HG02642 (cell line): ENCODE measurements at regions not wholly inside any gene's neighbourhood (a gene's known extent, or its start where the extent isn't known, plus 50 kb on each side); places are given as distances from the start of the nearest gene placed in this dataset.
A peak's percentile ranks its signal among the peaks of the same experiment; 100 is the strongest.
"Not testable (repeated sequence)": the region's sequence is repeated elsewhere in the genome, so short reads cannot be mapped to it uniquely, and the experiment has no call there.

Experiments
- ATAC-seq: cut with Tn5 transposase; IDR thresholded peaks from one replicate; pipeline ENCODE4 v1.9.1; 2021; ENCODE audit warnings: mild to moderate bottlenecking; ENCODE audit not compliant: unreplicated experiment, poor library complexity

DNA sequence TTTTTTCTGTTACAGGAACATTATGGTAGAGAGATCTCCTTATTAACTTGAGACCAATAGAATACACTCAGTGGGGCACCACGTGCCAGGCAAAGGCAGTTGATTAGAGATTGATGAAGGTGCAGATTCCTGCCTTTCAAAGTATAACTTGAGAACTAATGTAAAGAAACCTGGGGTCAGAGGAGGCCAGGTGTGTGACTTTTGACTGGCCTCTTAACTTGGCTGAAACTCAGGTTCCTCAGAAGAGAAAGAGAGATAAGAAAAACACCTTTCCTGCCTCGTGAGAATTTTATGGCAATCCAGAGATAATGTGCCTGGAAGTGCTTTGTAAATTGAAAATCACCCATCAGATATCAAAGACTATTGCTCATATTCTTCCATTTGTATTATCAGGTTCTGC lies 110.7 kb upstream of the GZMB start:
- ATAC-seq = no peak

DNA sequence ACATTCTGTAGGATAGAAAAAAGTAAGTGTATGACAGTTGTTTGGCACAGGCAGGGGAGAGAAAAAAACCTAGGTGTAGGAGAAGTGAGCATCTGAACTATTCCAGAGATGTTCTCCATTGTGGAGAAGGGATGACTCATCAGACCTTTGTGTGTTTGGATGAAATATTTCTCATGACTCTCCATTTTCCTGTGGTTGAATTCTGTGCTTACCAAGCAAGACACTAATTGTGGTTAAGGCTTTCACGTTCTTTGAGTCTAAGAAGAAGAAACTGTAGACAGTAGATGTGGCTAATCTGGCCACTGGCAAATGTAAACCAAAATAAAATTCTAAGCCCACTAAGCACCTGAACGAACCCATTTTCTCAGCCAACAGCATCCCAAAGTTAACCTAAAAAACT lies 107.9 kb upstream of the GZMB start:
- ATAC-seq = no peak

DNA sequence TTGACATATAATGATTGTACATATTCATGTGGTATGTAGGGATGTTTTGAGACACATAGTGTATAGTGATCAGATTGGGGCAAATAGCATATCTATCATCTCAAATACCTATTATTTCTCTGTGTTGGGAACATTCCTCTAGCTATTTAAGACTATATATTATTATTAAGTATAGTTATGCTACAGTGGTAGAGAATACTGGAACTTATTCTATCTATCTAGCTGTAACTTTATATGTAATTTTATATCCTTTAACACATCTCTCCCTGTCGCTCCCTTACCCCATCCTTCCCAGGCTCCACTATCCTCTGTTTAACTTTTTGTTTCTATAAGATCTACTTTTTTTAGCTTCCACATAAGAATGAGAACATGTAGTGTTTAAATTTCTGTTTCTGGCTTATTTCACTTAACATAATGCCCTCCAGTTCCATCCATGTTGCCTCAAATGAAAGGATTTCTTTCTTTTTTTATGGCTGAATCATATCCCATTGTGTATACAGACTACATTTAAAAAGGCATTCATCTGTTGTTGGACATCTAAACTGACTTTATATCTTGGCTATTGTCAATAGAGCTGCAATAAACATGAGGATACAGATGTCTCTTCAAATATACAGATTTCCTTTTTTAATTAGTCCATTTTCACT lies 102.1 kb upstream of the GZMB start:
- no peak for ATAC-seq

- no peak for ATAC-seq
These were observed 101.0 kb upstream of the GZMB start for GRCh38 chr14:24734917-24735500.

GRCh38 chr14:24726480-24726879 lies 92.5 kb upstream of the GZMB start:
- ATAC-seq = no peak

DNA sequence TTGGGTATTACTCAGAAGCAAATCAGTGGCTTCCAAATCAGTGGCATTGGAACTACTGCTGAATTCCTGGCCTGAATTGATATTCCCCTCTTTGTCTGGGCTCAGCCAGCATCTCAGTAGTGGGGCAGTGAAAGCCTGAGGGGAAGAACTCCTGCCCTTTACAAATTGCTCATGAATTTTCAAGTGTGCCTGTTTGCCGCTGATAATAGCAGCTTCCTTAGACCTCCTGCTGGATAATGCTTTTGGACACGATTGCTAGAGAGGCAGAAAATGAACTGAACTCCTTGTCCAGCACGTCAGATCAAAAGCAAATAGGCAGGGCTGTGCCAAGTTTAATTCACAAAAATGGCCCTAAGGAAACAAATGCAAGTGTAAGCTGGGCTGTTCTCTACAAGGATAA lies 91.3 kb upstream of the GZMB start:
- no peak for ATAC-seq

- no peak for ATAC-seq
These were observed 87.8 kb upstream of the GZMB start for GRCh38 chr14:24721775-24722174.

GRCh38 chr14:24715239-24715638 lies 81.2 kb upstream of the GZMB start:
- ATAC-seq = no peak

DNA sequence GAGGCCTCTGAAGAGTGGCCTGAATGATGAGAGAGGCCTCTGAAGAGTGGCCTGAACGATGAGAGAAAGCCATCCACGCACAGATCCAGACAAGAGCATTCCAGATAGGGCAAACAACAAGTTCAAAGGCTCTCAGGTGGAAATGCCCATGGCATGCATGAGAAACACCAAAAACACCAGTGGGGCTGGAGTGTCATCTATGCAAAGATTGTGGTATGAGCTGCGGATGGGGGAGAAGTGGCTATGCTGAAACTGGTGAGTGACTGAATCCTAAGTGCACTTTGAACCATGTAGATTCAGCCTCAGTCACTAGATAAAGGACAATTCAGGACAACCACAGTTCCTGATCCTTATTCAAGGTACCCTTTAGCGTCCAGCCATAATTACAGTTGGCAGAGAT lies 79.4 kb upstream of the GZMB start:
- ATAC-seq = peak; percentile 77

DNA sequence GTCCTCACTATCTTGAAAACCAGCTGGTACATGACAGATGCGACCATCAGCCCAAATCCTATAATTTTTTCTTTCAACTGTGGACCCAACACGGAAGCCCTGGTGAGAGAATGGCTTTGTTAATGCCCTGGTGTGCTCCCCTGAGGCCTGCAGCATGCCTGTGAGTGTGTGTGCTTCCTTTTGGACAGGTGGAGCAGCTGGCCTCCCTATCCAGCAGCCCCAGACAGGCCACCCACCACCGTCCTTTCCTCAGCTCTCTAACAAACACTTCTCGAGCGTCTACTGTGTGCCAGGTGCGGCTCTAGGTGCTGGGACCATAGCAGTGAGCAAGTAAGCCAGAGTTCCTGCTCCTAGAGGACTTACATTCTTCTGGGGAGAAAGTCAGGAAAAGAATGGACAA lies 78.9 kb upstream of the GZMB start:
- ATAC-seq = peak; percentile 18

DNA sequence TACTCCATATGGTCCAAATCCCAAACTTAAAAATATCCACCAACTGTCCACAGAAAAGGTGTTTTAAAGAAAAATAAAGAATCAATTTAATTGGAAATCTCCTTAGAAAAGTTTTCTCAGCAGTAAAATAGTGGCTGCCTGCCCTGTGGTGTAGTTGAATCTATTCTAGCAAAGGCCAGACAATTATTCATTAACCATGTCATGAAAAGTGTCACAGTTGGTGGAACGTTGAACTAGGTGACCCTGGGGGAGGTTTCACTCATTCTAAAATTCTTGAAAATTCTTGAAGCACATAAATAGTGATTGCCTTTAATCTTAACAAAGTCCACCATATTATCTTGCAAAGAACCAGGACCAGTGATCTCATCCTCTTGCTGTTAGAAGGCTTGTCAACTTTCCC lies 78.4 kb upstream of the GZMB start:
- ATAC-seq = no peak

DNA sequence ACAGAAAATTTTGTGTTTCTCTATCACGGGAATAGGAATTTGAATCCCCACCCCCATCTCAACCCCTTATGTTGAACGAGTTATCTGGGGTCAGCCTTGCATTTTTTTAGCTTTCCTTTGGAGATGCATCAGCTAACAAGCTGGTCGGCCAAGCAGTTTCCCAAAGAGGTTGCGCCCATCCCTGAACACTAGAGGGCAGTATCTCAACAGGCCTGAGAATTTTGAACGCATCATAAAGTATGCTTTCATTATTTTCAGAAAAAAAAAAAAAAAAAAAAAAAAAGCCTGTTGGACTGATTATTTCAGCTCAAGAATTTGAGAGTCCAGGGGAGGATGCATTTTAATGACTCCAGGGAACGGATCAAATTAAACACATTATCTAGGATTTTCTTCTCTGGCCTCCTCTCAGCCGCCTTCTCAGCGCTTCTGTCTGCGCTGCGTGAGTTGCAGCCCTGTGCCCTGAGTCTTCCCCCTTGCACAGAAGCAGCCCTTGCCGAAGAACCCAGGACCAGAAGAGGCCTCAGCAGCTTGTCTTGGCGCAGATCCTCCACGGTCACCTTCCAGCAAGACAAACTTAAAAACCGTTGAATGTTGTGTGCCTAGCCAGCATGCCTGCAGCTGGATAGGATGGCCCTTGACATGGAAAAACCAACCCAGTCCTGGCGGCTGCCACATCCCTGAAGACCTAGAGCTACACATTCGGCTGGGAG lies 76.6 kb upstream of the GZMB start:
- ATAC-seq = no peak

DNA sequence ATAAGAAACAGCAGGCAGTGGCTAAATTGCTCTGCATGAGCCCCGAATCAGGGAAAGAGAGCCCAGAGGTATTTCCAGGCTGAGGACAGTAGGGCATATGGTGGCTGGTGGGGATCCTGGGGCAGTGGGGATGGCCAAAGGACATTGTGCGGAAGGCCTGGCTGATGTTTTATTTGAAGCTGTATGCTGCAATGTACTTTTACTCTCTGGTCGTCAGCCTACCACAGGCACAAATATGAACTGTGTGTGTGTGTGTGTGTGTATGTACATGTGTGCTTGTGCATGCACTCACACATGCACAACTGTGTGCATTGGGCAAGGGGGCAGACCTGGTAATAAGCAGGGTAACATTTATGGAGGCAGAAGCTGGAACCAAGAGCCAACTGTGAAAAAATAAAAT lies 74.7 kb upstream of the GZMB start:
- no peak for ATAC-seq

GRCh38 chr14:24706351-24706750 lies 72.4 kb upstream of the GZMB start:
- ATAC-seq = no peak

DNA sequence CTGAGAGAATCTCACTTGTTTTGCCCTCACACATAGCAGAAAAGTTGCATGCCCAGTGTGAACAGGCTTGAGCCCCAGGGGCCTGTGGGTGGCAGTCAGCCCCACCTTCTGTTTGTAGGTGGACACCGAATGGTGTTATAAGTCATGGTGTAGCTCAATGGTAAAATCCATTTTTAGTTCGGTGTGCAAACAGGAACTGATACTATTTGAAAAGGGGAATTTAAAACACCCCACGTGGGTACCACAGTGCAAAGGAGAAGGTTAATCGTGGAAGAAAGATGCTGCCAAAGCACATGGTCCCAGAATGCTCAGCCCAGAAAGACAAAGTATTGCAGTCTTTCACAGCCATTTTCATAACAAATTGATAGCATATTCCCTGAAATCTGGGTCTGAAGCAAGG lies 71.8 kb upstream of the GZMB start:
- peak; percentile 91 for ATAC-seq

DNA sequence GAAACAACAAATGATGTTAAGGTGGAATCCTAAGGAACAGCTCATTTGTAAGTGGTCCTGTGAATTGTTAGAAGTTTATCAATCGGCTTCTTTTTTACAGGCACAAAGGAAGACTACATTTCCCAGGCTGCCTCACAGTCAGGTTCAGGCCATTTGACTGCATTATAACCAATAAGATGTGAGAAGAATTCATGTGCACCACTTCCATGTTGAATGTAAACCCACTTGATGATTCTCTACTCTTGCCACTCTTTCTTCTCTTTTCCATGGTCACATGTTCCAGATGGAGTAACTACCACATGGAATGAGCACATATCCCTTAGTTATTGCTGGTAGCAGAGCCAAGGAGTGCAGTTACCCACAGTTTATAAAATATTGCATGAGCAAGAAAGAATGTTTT lies 67.1 kb upstream of the GZMB start:
- ATAC-seq = no peak

GRCh38 chr14:24700511-24700910 lies 66.5 kb upstream of the GZMB start:
- ATAC-seq = no peak

DNA sequence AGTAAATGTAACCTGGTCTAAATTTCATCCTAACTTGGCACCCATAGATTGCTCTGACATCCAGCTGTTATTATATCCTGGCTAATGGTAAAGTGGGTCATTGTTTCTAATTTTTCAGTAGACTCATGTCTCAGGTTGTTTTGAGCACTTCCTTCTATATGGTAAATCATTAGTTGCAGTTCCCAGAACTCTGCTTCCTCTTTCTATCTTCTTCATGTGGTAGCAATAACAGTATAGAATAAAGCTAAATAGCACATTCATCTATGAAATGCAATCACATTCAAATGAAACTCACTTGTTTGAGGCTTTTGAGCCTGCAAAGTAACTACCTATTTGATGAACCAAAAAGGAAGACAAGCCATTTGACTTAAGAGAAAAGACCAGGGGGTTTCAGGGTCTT lies 65.1 kb upstream of the GZMB start:
- peak; percentile 58 for ATAC-seq

DNA sequence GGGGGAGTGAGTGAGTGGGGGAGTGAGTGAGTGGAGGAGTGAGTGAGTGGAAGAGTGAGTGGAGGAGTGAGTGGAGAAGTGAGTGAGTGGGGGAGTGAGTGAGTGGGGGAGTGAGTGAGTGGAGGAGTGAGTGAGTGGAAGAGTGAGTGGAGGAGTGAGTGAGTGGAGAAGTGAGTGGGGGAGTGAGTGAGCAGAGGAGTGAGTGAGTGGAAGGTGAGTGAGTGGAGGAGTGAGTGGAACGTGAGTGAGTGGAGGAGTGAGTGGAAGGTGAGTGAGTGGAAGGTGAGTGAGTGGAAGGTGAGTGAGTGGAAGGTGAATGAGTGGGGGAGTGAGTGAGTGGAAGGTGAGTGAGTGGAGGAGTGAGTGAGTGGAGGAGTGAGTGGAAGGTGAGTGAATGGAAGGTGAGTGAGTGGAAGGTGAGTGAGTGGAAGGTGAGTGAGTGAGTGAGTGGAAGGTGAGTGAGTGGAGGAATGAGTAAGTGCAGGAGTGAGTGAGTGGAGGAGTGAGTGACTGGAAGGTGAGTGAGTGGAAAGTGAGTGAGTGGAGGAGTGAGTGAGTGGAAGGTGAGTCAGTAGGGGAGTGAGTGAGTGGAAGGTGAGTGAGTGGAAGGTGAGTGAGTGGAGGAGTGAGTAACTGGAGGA lies 62.4 kb upstream of the GZMB start:
- not testable (repeated sequence) for ATAC-seq

- ATAC-seq = peak; percentile 58
These were observed 61.6 kb upstream of the GZMB start for GRCh38 chr14:24695265-24696241.
